Upper lobe of left lung (tissue), 4 donors: ENCODE measurements at regions not wholly inside any gene's neighbourhood (a gene's known extent, or its start where the extent isn't known, plus 50 kb on each side); places are given as distances from the start of the nearest gene placed in this dataset.

Experiments
- EP300 ChIP-seq, 4 donors: sonication (generic); formaldehyde crosslinking; IDR thresholded peaks; one replicate each; pipeline ENCODE4 v1.5.1; 2017; ENCODE audit warnings: antibody characterized with exemption in 4 of 4, control low read depth in 2 of 4
- POLR2A ChIP-seq, 4 donors: fragments of 450-650 bp; IDR thresholded peaks; one replicate each; pipeline ENCODE4 v1.5.1; 2016 to 2017; ENCODE audit warnings: antibody characterized with exemption in 4 of 4, mild to moderate bottlenecking in 2 of 4
- POLR2AphosphoS5 ChIP-seq, 2 donors: sonication (generic); formaldehyde crosslinking; IDR thresholded peaks; one replicate each; pipeline ENCODE4 v1.5.1; 2017; ENCODE audit warnings: antibody characterized with exemption in 2 of 2
- TF ChIP-seq, protein P1 (sequence below), 6 experiments: fragments of 450-650 bp in 4 of 6; fragments of 200-600 bp in 2 of 6; sonication (generic) in 2 of 6; IDR thresholded peaks; one replicate each; pipeline ENCODE4 v1.5.1; 2016 to 2019; ENCODE audit warnings: antibody characterized with exemption in 6 of 6

DNA sequence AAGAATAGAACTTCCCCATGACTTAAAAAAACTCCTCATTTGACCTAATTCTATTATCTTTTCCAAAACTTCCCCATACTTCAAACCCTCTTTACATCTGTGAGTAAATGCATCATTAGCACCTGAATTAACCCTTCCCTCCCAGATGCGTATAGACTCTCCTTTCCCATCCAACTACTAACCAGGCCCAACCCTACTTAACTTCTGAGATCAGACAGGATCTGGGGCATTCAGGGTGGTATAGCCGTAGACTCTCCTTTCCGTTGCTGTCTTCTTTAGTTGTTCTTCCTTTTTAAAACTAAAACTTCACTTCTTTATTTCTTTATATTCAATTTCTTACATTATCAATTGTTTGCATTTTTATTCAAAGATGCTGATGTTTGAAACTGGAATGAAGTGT lies 165.2 kb downstream of the SLCO4C1 start:
- TF ChIP-seq, protein P1, sequence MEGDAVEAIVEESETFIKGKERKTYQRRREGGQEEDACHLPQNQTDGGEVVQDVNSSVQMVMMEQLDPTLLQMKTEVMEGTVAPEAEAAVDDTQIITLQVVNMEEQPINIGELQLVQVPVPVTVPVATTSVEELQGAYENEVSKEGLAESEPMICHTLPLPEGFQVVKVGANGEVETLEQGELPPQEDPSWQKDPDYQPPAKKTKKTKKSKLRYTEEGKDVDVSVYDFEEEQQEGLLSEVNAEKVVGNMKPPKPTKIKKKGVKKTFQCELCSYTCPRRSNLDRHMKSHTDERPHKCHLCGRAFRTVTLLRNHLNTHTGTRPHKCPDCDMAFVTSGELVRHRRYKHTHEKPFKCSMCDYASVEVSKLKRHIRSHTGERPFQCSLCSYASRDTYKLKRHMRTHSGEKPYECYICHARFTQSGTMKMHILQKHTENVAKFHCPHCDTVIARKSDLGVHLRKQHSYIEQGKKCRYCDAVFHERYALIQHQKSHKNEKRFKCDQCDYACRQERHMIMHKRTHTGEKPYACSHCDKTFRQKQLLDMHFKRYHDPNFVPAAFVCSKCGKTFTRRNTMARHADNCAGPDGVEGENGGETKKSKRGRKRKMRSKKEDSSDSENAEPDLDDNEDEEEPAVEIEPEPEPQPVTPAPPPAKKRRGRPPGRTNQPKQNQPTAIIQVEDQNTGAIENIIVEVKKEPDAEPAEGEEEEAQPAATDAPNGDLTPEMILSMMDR (IDR thresholded peaks at IDR 0.05) = no peak
- TF ChIP-seq POLR2A (IDR thresholded peaks at IDR 0.05) (no peak), EP300 (IDR thresholded peaks at IDR 0.05) (no peak), POLR2AphosphoS5 (IDR thresholded peaks at IDR 0.05) (no peak)
